SK-N-SH treated with all-trans-retinoic acid at 6 μM for 48 hours (cell line): ENCODE measurements at regions not wholly inside any gene's neighbourhood (a gene's known extent, or its start where the extent isn't known, plus 50 kb on each side); places are given as distances from the start of the nearest gene placed in this dataset.

Experiments
- ATAC-seq: fragments of 200-7000 bp; cut with Tn5 transposase; 3 replicates; pipeline ENCODE4 v1.9.1; 2020; ENCODE audit warnings: mild to moderate bottlenecking, moderate library complexity
- ARNTL ChIP-seq: fragments of 450-650 bp; formaldehyde crosslinking; IDR thresholded peaks from 2 replicates; pipeline ENCODE4 v1.5.0; 2020; ENCODE audit warnings: low read depth, mild to moderate bottlenecking, moderate library complexity, borderline replicate concordance
- BACH2 ChIP-seq: fragments of 250-450 bp; sonication (Bioruptor Pico); IDR thresholded peaks from 2 replicates; pipeline ENCODE4 v1.9.0; 2021; ENCODE audit warnings: mild to moderate bottlenecking, borderline replicate concordance
- CSRNP3 ChIP-seq: fragments of 250-450 bp; sonication (Bioruptor Pico); IDR thresholded peaks from 2 replicates; pipeline ENCODE4 v1.5.1; 2021; ENCODE audit warnings: mild to moderate bottlenecking, moderate library complexity
- ESRRG ChIP-seq: fragments of 250-450 bp; sonication (Bioruptor Pico); IDR thresholded peaks from 2 replicates; pipeline ENCODE4 v1.6.1; 2021; ENCODE audit warnings: mild to moderate bottlenecking
- ISL1 ChIP-seq: fragments of 250-450 bp; sonication (Bioruptor Pico); IDR thresholded peaks from 2 replicates; pipeline ENCODE4 v2.1.2; 2022; ENCODE audit warnings: mild to moderate bottlenecking, moderate library complexity
- OSR1 ChIP-seq: fragments of 250-450 bp; sonication (Bioruptor Pico); IDR thresholded peaks from 2 replicates; pipeline ENCODE4 v1.8.0; 2022; ENCODE audit warnings: moderate library complexity, mild to moderate bottlenecking, inconsistent platforms
- PPARA ChIP-seq: fragments of 250-450 bp; sonication (Bioruptor Pico); IDR thresholded peaks from 2 replicates; pipeline ENCODE4 v1.5.0; 2020; ENCODE audit warnings: mild to moderate bottlenecking, borderline replicate concordance
- RARB ChIP-seq: fragments of 250-450 bp; sonication (Bioruptor Pico); IDR thresholded peaks from 2 replicates; pipeline ENCODE4 v1.8.0; 2021; ENCODE audit warnings: mild to moderate bottlenecking, moderate library complexity
- SNAI2 ChIP-seq: fragments of 250-450 bp; sonication (Bioruptor Pico); IDR thresholded peaks from 2 replicates; pipeline ENCODE4 v1.5.0; 2020; ENCODE audit warnings: mild to moderate bottlenecking, moderate library complexity
- TCF4 ChIP-seq: fragments of 250-450 bp; sonication (Bioruptor Pico); IDR thresholded peaks from 2 replicates; pipeline ENCODE4 v1.8.0; 2021; ENCODE audit warnings: mild to moderate bottlenecking, moderate library complexity, borderline replicate concordance
- TOX ChIP-seq: fragments of 250-450 bp; sonication (Bioruptor Pico); IDR thresholded peaks from 2 replicates; pipeline ENCODE4 v1.8.0; 2021; ENCODE audit warnings: mild to moderate bottlenecking, moderate library complexity, borderline replicate concordance
- ZC3H10 ChIP-seq: fragments of 250-450 bp; sonication (Bioruptor Pico); IDR thresholded peaks from 2 replicates; pipeline ENCODE4 v1.5.1; 2021; ENCODE audit warnings: mild to moderate bottlenecking, moderate library complexity
- ZFP3 ChIP-seq: fragments of 250-450 bp; sonication (Bioruptor Pico); IDR thresholded peaks from 2 replicates; pipeline ENCODE4 v1.5.0; 2020; ENCODE audit warnings: mild to moderate bottlenecking, moderate library complexity
- ZNF565 ChIP-seq: fragments of 450-650 bp; formaldehyde crosslinking; conservative IDR thresholded peaks from 2 replicates; pipeline ENCODE4 v1.5.0; 2020; ENCODE audit warnings: low read depth, mild to moderate bottlenecking, moderate library complexity
- ZNF70 ChIP-seq: fragments of 450-650 bp; formaldehyde crosslinking; IDR thresholded peaks from 2 replicates; pipeline ENCODE4 v1.5.0; 2020; ENCODE audit warnings: mild to moderate bottlenecking, moderate library complexity
- ZNF8 ChIP-seq: fragments of 450-650 bp; formaldehyde crosslinking; IDR thresholded peaks from 2 replicates; pipeline ENCODE4 v1.5.0; 2020; ENCODE audit warnings: mild to moderate bottlenecking, moderate library complexity
- TF ChIP-seq, protein P1 (sequence below): fragments of 250-450 bp; sonication (Bioruptor Pico); IDR thresholded peaks from 2 replicates; pipeline ENCODE4 v1.8.0; 2020; ENCODE audit warnings: mild to moderate bottlenecking, moderate library complexity, borderline replicate concordance
- TF ChIP-seq, protein P2 (sequence below): fragments of 250-450 bp; sonication (Bioruptor Pico); IDR thresholded peaks from 2 replicates; pipeline ENCODE4 v1.8.0; 2021; ENCODE audit warnings: low read depth, mild to moderate bottlenecking, moderate library complexity, borderline replicate concordance
- TF ChIP-seq, protein P3 (sequence below): fragments of 250-450 bp; sonication (Bioruptor Pico); IDR thresholded peaks from 2 replicates; pipeline ENCODE4 v1.5.1; 2020; ENCODE audit warnings: low read depth, mild to moderate bottlenecking, moderate library complexity
- TF ChIP-seq, protein P4 (sequence below): fragments of 250-450 bp; sonication (Bioruptor Pico); IDR thresholded peaks from 2 replicates; pipeline ENCODE4 v1.5.0; 2020; ENCODE audit warnings: mild to moderate bottlenecking, moderate library complexity

GRCh38 chr7:8354503-8354902, 78.9 kb upstream of the NXPH1 start:
- ATAC-seq, result no peak
- no peak for TF ChIP-seq CSRNP3
- no peak for TF ChIP-seq SNAI2 (CRISPR knock-in tag)
- no peak for TF ChIP-seq ISL1 (CRISPR knock-in tag)
- no peak for TF ChIP-seq ARNTL
- TF ChIP-seq ZNF565 (CRISPR knock-in tag), result no peak
- no peak for TF ChIP-seq ZNF8
- no peak for TF ChIP-seq TOX (CRISPR knock-in tag)
- TF ChIP-seq, protein P1, sequence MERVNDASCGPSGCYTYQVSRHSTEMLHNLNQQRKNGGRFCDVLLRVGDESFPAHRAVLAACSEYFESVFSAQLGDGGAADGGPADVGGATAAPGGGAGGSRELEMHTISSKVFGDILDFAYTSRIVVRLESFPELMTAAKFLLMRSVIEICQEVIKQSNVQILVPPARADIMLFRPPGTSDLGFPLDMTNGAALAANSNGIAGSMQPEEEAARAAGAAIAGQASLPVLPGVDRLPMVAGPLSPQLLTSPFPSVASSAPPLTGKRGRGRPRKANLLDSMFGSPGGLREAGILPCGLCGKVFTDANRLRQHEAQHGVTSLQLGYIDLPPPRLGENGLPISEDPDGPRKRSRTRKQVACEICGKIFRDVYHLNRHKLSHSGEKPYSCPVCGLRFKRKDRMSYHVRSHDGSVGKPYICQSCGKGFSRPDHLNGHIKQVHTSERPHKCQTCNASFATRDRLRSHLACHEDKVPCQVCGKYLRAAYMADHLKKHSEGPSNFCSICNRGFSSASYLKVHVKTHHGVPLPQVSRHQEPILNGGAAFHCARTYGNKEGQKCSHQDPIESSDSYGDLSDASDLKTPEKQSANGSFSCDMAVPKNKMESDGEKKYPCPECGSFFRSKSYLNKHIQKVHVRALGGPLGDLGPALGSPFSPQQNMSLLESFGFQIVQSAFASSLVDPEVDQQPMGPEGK (CRISPR knock-in tag), result no peak
- no peak for TF ChIP-seq ZC3H10
- no peak for TF ChIP-seq OSR1 (CRISPR knock-in tag)
- no peak for TF ChIP-seq PPARA (CRISPR knock-in tag)

DNA sequence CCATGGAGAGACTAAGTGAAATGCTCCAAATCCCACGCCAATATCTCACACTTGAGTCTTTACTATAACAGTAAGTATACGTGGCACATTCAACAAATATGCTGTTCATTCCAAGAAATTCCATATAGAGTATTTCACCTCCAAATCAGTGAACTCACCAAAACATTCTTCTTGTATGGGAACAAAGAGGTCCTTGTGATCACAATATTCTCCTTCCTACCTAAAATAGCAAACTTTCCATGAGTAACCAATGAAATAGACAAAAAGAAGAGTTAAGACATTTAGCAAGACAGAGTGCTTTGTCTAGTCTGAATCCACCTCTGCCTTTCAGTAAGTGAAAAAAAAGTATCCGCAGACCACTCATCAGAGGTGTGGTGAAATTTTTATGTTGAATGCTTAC, 77.3 kb upstream of the NXPH1 start:
- ATAC-seq, result no peak
- TF ChIP-seq TCF4 (CRISPR knock-in tag) (no peak), ZNF8 (no peak), ZFP3 (CRISPR knock-in tag) (no peak), SNAI2 (CRISPR knock-in tag) (no peak), ISL1 (CRISPR knock-in tag) (no peak), RARB (CRISPR knock-in tag) (no peak), CSRNP3 (no peak), ZC3H10 (no peak), ZNF70 (CRISPR knock-in tag) (no peak), BACH2 (CRISPR knock-in tag) (no peak), PPARA (CRISPR knock-in tag) (no peak), ESRRG (CRISPR knock-in tag) (no peak), ZNF565 (CRISPR knock-in tag) (no peak)
- TF ChIP-seq, protein P1 (CRISPR knock-in tag), result no peak
- TF ChIP-seq, protein P2, sequence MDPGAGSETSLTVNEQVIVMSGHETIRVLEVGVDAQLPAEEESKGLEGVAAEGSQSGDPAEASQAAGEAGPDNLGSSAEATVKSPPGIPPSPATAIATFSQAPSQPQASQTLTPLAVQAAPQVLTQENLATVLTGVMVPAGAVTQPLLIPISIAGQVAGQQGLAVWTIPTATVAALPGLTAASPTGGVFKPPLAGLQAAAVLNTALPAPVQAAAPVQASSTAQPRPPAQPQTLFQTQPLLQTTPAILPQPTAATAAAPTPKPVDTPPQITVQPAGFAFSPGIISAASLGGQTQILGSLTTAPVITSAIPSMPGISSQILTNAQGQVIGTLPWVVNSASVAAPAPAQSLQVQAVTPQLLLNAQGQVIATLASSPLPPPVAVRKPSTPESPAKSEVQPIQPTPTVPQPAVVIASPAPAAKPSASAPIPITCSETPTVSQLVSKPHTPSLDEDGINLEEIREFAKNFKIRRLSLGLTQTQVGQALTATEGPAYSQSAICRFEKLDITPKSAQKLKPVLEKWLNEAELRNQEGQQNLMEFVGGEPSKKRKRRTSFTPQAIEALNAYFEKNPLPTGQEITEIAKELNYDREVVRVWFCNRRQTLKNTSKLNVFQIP (CRISPR knock-in tag), result no peak
- TF ChIP-seq, protein P3, sequence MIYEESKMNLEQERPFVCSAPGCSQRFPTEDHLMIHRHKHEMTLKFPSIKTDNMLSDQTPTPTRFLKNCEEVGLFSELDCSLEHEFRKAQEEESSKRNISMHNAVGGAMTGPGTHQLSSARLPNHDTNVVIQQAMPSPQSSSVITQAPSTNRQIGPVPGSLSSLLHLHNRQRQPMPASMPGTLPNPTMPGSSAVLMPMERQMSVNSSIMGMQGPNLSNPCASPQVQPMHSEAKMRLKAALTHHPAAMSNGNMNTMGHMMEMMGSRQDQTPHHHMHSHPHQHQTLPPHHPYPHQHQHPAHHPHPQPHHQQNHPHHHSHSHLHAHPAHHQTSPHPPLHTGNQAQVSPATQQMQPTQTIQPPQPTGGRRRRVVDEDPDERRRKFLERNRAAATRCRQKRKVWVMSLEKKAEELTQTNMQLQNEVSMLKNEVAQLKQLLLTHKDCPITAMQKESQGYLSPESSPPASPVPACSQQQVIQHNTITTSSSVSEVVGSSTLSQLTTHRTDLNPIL (CRISPR knock-in tag), result no peak
- TF ChIP-seq, protein P4, sequence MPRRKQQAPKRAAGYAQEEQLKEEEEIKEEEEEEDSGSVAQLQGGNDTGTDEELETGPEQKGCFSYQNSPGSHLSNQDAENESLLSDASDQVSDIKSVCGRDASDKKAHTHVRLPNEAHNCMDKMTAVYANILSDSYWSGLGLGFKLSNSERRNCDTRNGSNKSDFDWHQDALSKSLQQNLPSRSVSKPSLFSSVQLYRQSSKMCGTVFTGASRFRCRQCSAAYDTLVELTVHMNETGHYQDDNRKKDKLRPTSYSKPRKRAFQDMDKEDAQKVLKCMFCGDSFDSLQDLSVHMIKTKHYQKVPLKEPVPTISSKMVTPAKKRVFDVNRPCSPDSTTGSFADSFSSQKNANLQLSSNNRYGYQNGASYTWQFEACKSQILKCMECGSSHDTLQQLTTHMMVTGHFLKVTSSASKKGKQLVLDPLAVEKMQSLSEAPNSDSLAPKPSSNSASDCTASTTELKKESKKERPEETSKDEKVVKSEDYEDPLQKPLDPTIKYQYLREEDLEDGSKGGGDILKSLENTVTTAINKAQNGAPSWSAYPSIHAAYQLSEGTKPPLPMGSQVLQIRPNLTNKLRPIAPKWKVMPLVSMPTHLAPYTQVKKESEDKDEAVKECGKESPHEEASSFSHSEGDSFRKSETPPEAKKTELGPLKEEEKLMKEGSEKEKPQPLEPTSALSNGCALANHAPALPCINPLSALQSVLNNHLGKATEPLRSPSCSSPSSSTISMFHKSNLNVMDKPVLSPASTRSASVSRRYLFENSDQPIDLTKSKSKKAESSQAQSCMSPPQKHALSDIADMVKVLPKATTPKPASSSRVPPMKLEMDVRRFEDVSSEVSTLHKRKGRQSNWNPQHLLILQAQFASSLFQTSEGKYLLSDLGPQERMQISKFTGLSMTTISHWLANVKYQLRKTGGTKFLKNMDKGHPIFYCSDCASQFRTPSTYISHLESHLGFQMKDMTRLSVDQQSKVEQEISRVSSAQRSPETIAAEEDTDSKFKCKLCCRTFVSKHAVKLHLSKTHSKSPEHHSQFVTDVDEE (CRISPR knock-in tag), result no peak
